HCT116 (cell line): ENCODE measurements at regions not wholly inside any gene's neighbourhood (a gene's known extent, or its start where the extent isn't known, plus 50 kb on each side); places are given as distances from the start of the nearest gene placed in this dataset.

Source experiments
- ATAC-seq: fragments of 200-7000 bp; cut with Tn5 transposase; 2 replicates; pipeline ENCODE4 v1.9.1; 2020; ENCODE audit warnings: mild to moderate bottlenecking, moderate library complexity
- BruUV-seq: library from RNA; stranded (reverse); fragments of 400-500 nt; replicated peaks from 2 replicates; lab custom pipeline; 2021; lab: Mats Ljungman, UMichigan
- CTCF ChIA-PET: fragments of 300-600 bp; sonication (Branson Sonifier 250); formaldehyde crosslinking; loops from one replicate; lab custom pipeline; 2021; ENCODE audit warnings: antibody characterized with exemption; lab: Charles Lee
- POLR2A ChIA-PET: fragments of 300-600, 350-600 bp; sonication (Branson Sonifier 250); formaldehyde crosslinking; loops from one replicate; lab custom pipeline; 2021; ENCODE audit warnings: antibody characterized with exemption; lab: Charles Lee
- RAD21 ChIA-PET, 2 experiments: fragments of 300-600 bp; sonication (Branson Sonifier 250); formaldehyde crosslinking; loops; one replicate each; lab custom pipeline; 2023; ENCODE audit warnings: low total read pairs in 2 of 2; ENCODE audit not compliant: uncharacterized antibody in 2 of 2, unreplicated experiment in 2 of 2, low non-redundant PET in 1 of 2; lab: Charles Lee
- DNase-seq: peaks from one replicate; pipeline ENCODE4 v3.0.0-alpha.2; 2010; ENCODE audit warnings: low read depth, low spot score
- H2AFZ ChIP-seq: fragments of 200-600 bp; shearing (Covaris generic), sonication (generic); 2 replicates; pipeline ENCODE4 v1.6.1; 2017; ENCODE audit warnings: low read depth, mixed run types, mixed read lengths, antibody characterized with exemption, low read length; ENCODE audit not compliant: poor library complexity, severe bottlenecking
- H3K27ac ChIP-seq: 2 replicates; pipeline ENCODE4 v1.5.1; 2012; ENCODE audit warnings: low read depth, low read length
- H3K27me3 ChIP-seq: fragments of 200-600 bp; sonication (generic); 2 replicates; pipeline ENCODE4 v1.6.1; 2016; ENCODE audit warnings: mixed run types, low read length, mixed read lengths; ENCODE audit not compliant: insufficient read depth
- H3K36me3 ChIP-seq, 2 experiments: fragments of 200-500 bp in 1 of 2; fragments of 200-600 bp in 1 of 2; sonication (Bioruptor generic) in 1 of 2; sonication (generic) in 1 of 2; 2 replicates each; pipeline versions ENCODE4 v1.5.1 to v1.6.1; 2014 to 2016; ENCODE audit warnings: low read length in 2 of 2, inconsistent platforms in 1 of 2, mixed read lengths in 1 of 2, mixed run types in 1 of 2; ENCODE audit not compliant: insufficient read depth in 2 of 2, control insufficient read depth in 1 of 2
- H3K4me1 ChIP-seq, 2 experiments: fragments of 200-600 bp in 1 of 2; sonication (generic) in 1 of 2; 2 replicates each; pipeline versions ENCODE4 v1.5.1 to v1.6.1; 2012 to 2017; ENCODE audit warnings: low read length in 2 of 2, inconsistent platforms in 1 of 2, mild to moderate bottlenecking in 1 of 2, mixed read lengths in 1 of 2, mixed run types in 1 of 2, moderate library complexity in 1 of 2; ENCODE audit not compliant: insufficient read depth in 2 of 2, control insufficient read depth in 1 of 2
- H3K4me2 ChIP-seq: fragments of 200-600 bp; sonication (generic); 2 replicates; pipeline ENCODE4 v1.6.1; 2017; ENCODE audit warnings: mixed run types, low read length, mixed read lengths
- H3K4me3 ChIP-seq, 2 experiments: fragments of 200-600 bp in 1 of 2; sonication (generic) in 1 of 2; replicated peaks in 1 of 2; 2 replicates each; pipeline ENCODE4 v1.5.1; 2011 to 2016; ENCODE audit warnings: low read length in 2 of 2, control low read depth in 1 of 2, low read depth in 1 of 2, mild to moderate bottlenecking in 1 of 2, mixed read lengths in 1 of 2, mixed run types in 1 of 2
- H3K79me2 ChIP-seq: fragments of 200-600 bp; sonication (generic); 2 replicates; pipeline ENCODE4 v1.6.1; 2017; ENCODE audit warnings: mild to moderate bottlenecking, mixed run types, low read length, moderate library complexity, mixed read lengths; ENCODE audit not compliant: insufficient read depth
- H3K9ac ChIP-seq: fragments of 200-600 bp; sonication (generic); 2 replicates; pipeline ENCODE4 v1.6.1; 2016; ENCODE audit warnings: low read length, mixed read lengths
- H3K9me2 ChIP-seq: fragments of 200-600 bp; sonication (generic), shearing (Covaris generic); 2 replicates; pipeline ENCODE4 v1.6.1; 2017; ENCODE audit warnings: mixed run types, mild to moderate bottlenecking, moderate library complexity; ENCODE audit not compliant: insufficient read depth
- H3K9me3 ChIP-seq, 2 experiments: fragments of 200-500 bp in 1 of 2; fragments of 200-600 bp in 1 of 2; sonication (Bioruptor generic) in 1 of 2; sonication (generic) in 1 of 2; 2 replicates each; pipeline ENCODE4 v1.6.1; 2014 to 2017; ENCODE audit warnings: low read length in 2 of 2, mixed read lengths in 2 of 2, inconsistent platforms in 1 of 2, low read depth in 1 of 2, mild to moderate bottlenecking in 1 of 2, mixed run types in 1 of 2, moderate library complexity in 1 of 2; ENCODE audit not compliant: control insufficient read depth in 1 of 2, insufficient read depth in 1 of 2
- H4K20me1 ChIP-seq: fragments of 200-600 bp; sonication (generic), shearing (Covaris generic); 2 replicates; pipeline ENCODE4 v1.6.1; 2017; ENCODE audit warnings: mixed run types, mild to moderate bottlenecking, moderate library complexity; ENCODE audit not compliant: insufficient read depth
- CBX3 ChIP-seq: IDR thresholded peaks from 2 replicates; pipeline ENCODE4 v1.6.1; 2012; ENCODE audit warnings: low read depth
- EGR1 ChIP-seq: IDR thresholded peaks from 2 replicates; pipeline ENCODE4 v1.6.1; 2012; ENCODE audit warnings: low read depth
- ELF1 ChIP-seq: IDR thresholded peaks from 2 replicates; pipeline ENCODE4 v1.6.1; 2012; ENCODE audit warnings: low read depth, borderline replicate concordance
- EZH2phosphoT487 ChIP-seq: fragments of 200-600 bp; IDR thresholded peaks from 2 replicates; pipeline ENCODE4 v1.6.1; 2018; ENCODE audit warnings: antibody characterized with exemption, borderline replicate concordance
- JUND ChIP-seq: IDR thresholded peaks from 2 replicates; pipeline ENCODE4 v1.6.1; 2012
- MAX ChIP-seq: IDR thresholded peaks from 2 replicates; pipeline ENCODE4 v1.6.1; 2012
- POLR2A ChIP-seq: IDR thresholded peaks from 2 replicates; pipeline ENCODE4 v1.7.0; 2011; ENCODE audit warnings: borderline replicate concordance; ENCODE audit not compliant: insufficient read depth, insufficient read length; ENCODE audit errors: extremely low read depth
- POLR2AphosphoS5 ChIP-seq: IDR thresholded peaks from 2 replicates; pipeline ENCODE4 v1.6.1; 2011; ENCODE audit warnings: mild to moderate bottlenecking, low read depth, low read length, moderate library complexity
- REST ChIP-seq: IDR thresholded peaks from 2 replicates; pipeline ENCODE4 v1.6.1; 2012; ENCODE audit warnings: low read depth
- SIN3A ChIP-seq: IDR thresholded peaks from 2 replicates; pipeline ENCODE4 v1.6.1; 2012; ENCODE audit warnings: low read depth
- SP1 ChIP-seq: IDR thresholded peaks from 2 replicates; pipeline ENCODE4 v1.6.1; 2012; ENCODE audit warnings: low read depth
- TCF7L2 ChIP-seq: IDR thresholded peaks from 2 replicates; pipeline ENCODE4 v1.7.0; 2011; ENCODE audit warnings: borderline replicate concordance, inconsistent platforms; ENCODE audit not compliant: insufficient read depth, insufficient read length; ENCODE audit errors: extremely low read depth
- ZFX ChIP-seq: fragments of 450-650 bp; IDR thresholded peaks from 2 replicates; pipeline ENCODE4 v1.6.1; 2017
- intact Hi-C: fragments of 100-400 bp; cut with micrococcal nuclease; formaldehyde crosslinking; loops from 2 replicates; pipeline ENCODE4 v1.10.0; 2022
- TF ChIP-seq, protein P1 (sequence below): IDR thresholded peaks from 2 replicates; pipeline ENCODE4 v1.6.1; 2011; ENCODE audit warnings: mild to moderate bottlenecking, low read length, moderate library complexity; ENCODE audit not compliant: insufficient replicate concordance; ENCODE audit errors: extremely low read depth

DNA sequence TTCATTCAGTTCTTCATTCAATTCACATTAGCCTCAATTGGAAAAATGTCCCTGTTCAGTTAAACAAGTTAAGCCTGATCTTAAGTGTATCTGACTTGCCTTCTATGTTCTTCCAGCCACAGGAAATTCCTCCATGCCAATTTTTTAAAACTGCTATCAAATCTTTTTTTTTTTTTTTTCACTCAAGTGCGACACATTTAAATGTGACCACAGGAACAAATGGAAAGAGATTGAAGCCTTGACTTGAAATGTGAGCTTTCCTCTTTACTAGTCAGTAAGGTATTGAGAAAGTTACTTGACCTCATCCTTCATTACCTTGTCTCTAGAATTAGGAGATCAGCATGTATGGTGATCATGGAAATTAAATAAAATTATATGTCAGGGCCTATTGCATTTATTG is 165.1 kb downstream of the SLIT2 start:
- no peaks in the 10 kb centered on the region for H3K27me3 ChIP-seq
- ChIA-PET CTCF (interaction anchor here (0.7 to 0.8 kb wide), 2 partner anchors 9 to 182 kb away, joined by 3 to 4 read pairs; no protein-coding TSS in a partner anchor), RAD21 (no interaction called here), POLR2A (no interaction called here)
- no peak overlapping the region for H2AFZ ChIP-seq
- BruUV-seq: no TSS peak
- no peaks in the 10 kb centered on the region for H3K9me3 ChIP-seq
- no peaks in the 10 kb centered on the region for H3K9me2 ChIP-seq
- H3K36me3 ChIP-seq: no peaks in the 10 kb centered on the region
- intact Hi-C loops: no loop called here
- no peak overlapping the region for H3K9ac ChIP-seq
- H3K4me2 ChIP-seq: no peak overlapping the region
- no peak for TF ChIP-seq POLR2A
- no peak for TF ChIP-seq SIN3A
- no peak for TF ChIP-seq REST
- TF ChIP-seq TCF7L2: no peak
- no peak for TF ChIP-seq SP1
- TF ChIP-seq CBX3: no peak
- no peak for TF ChIP-seq POLR2AphosphoS5
- TF ChIP-seq ZFX: no peak
- no peak for TF ChIP-seq EZH2phosphoT487
- TF ChIP-seq JUND: no peak
- no peak for TF ChIP-seq EGR1
- TF ChIP-seq, protein P1, sequence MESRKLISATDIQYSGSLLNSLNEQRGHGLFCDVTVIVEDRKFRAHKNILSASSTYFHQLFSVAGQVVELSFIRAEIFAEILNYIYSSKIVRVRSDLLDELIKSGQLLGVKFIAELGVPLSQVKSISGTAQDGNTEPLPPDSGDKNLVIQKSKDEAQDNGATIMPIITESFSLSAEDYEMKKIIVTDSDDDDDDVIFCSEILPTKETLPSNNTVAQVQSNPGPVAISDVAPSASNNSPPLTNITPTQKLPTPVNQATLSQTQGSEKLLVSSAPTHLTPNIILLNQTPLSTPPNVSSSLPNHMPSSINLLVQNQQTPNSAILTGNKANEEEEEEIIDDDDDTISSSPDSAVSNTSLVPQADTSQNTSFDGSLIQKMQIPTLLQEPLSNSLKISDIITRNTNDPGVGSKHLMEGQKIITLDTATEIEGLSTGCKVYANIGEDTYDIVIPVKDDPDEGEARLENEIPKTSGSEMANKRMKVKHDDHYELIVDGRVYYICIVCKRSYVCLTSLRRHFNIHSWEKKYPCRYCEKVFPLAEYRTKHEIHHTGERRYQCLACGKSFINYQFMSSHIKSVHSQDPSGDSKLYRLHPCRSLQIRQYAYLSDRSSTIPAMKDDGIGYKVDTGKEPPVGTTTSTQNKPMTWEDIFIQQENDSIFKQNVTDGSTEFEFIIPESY: no peak
- TF ChIP-seq MAX: no peak
- no peak for TF ChIP-seq ELF1
- DNase-seq (no peak), ATAC-seq (no peak)
- no peaks in the 10 kb centered on the region for H3K79me2 ChIP-seq
- no peak overlapping the region for H3K27ac ChIP-seq
- no peak overlapping the region for H3K4me3 ChIP-seq
- no peaks in the 10 kb centered on the region for H4K20me1 ChIP-seq
- H3K4me1 ChIP-seq: 0 out of 4 replicates have a peak, but pooled peaks cover 0 to 2% of the 10 kb centered on the region in 2 experiments
